Stomach smooth muscle (tissue), 2 donors: ENCODE measurements at regions not wholly inside any gene's neighbourhood (a gene's known extent, or its start where the extent isn't known, plus 50 kb on each side); places are given as distances from the start of the nearest gene placed in this dataset.

Experiments
- H3K27ac ChIP-seq: one replicate; pipeline ENCODE4 v1.7.0; 2013; ENCODE audit warnings: mild to moderate bottlenecking, low read length, inconsistent platforms
- H3K27me3 ChIP-seq, 2 donors: one replicate each; pipeline ENCODE4 v1.7.0; 2013; ENCODE audit warnings: low read length in 2 of 2; ENCODE audit not compliant: insufficient read depth in 2 of 2, control insufficient read depth in 1 of 2
- H3K36me3 ChIP-seq, 2 donors: one replicate each; pipeline ENCODE4 v1.7.0; 2013; ENCODE audit warnings: low read length in 2 of 2; ENCODE audit not compliant: control insufficient read depth in 2 of 2, insufficient read depth in 2 of 2
- H3K4me1 ChIP-seq: one replicate; pipeline ENCODE4 v1.7.0; 2013; ENCODE audit warnings: low read length; ENCODE audit not compliant: control insufficient read depth, insufficient read depth
- H3K4me3 ChIP-seq, 2 donors: one replicate each; pipeline ENCODE4 v1.7.0; 2013; ENCODE audit warnings: low read length in 2 of 2
- H3K9ac ChIP-seq, 2 donors: one replicate each; pipeline ENCODE4 v1.7.0; 2013; ENCODE audit warnings: low read length in 2 of 2, mild to moderate bottlenecking in 1 of 2
- H3K9me3 ChIP-seq, 2 donors: one replicate each; pipeline ENCODE4 v1.7.0; 2013; ENCODE audit warnings: low read length in 2 of 2; ENCODE audit not compliant: control insufficient read depth in 2 of 2
- donor health status: healthy.
- donor health status: Pancreatic carcinoma.

DNA sequence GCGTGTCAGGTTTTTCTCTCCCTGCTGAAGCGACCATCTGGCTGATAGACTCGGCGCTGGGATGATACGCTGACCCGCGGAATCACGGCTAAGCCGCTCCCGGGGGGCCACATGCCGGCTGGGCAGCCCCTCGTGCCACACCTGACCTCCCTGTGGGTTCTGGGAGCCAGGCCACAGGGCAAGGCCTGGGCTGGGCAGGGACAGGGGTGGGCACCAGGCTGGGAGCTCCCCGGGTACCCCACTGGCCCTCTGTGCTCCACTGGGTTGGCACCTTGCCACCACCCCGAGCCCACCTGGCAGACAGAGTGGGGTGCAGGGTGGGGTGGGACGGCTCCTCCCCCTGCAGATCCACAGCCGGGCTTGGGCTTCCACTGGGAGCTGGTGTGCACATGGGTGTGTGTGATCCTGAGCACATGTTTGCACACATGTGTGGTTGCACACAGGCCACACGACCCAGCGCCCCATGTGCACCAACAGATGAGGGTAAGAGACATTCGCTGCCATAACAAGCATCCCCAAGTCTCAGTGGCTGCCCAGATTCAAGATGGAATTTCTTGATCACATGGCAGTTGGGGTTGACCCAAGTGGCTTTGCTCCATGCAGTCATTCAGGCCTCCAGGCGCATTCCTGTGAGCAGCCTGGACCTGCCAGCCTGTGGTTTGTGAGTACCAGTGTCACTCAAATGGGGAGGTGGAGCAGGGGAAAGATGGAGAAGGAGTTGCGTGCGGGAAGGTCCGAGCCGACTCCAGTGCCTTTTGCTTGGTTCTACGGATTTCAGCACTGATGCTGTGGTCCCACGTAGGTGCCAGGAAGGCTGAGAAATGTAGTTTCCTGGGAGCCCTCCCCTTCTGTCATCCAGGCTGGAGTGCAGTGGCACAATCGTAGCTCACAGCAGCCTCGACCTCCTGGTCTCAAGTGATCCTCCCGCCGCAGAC lies 79.7 kb downstream of the UNCX start:
- H3K27me3 ChIP-seq, result peaks cover 0 to 4% of the 10 kb centered on the region in 2 donors
- H3K36me3 ChIP-seq, result no peaks in the 10 kb centered on the region
- H3K27ac ChIP-seq, result no peak overlapping the region
- H3K4me3 ChIP-seq, result no peak overlapping the region
- no peaks in the 10 kb centered on the region for H3K4me1 ChIP-seq
- H3K9me3 ChIP-seq, result peaks cover 0 to 5% of the 10 kb centered on the region in 2 donors
- H3K9ac ChIP-seq, result no peak overlapping the region

GRCh38 chr7:1313613-1314012 lies 80.9 kb downstream of the UNCX start:
- peaks cover 0 to 5% of the 10 kb centered on the region in 2 donors for H3K9me3 ChIP-seq
- no peak overlapping the region for H3K9ac ChIP-seq
- no peaks in the 10 kb centered on the region for H3K4me1 ChIP-seq
- H3K36me3 ChIP-seq, result no peaks in the 10 kb centered on the region
- H3K4me3 ChIP-seq, result no peak overlapping the region
- peaks cover 0 to 3% of the 10 kb centered on the region in 2 donors for H3K27me3 ChIP-seq
- H3K27ac ChIP-seq, result no peak overlapping the region

DNA sequence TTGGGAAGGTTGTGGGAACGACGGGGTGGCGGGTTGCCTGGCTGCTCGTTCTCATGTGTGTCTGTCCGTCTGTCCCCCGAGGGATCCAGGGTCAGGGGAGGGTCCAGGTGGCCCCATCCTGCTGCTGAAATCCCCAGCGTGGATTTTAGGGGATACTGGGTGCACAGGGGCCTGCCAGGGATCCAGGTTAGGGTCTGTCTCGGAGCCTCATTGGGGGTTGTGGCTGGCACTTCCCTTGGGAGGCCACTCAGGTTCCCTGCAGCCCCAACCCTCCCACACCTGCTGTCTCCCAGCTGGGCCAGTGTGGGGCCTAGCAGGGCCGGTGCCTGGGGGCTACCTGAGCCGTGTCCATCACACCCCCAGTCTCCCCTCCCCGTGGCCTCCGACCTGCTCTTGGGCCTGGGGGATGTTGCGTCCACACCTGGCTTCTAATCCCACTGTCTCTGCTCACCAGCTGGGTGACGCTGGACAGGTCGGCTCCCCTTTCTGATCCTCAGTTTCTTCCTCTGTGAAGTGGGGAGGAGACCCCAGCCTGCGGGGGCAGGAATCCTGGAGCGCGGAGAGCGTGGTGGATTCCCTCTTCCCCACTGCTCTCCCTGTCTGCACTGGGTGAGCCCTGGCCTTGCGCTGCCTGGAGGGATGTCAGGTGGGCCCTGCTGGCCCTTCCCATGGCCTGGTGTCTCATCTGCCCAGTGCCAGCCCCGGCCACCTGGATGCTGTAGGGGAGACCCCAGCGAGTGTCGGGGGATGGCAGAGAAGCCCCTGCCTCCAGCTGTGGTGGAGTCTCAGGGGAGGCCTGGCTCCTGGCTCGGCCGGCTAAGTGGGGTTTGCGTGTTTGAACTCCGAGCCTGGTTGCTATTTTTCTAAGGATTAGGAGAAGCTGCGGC lies 81.6 kb downstream of the UNCX start:
- Histone ChIP-seq H3K9me3 (peaks cover 0 to 5% of the 10 kb centered on the region in 2 donors), H3K27me3 (peaks cover 0 to 3% of the 10 kb centered on the region in 2 donors), H3K4me3 (no peak overlapping the region), H3K9ac (no peak overlapping the region), H3K4me1 (no peaks in the 10 kb centered on the region), H3K27ac (no peak overlapping the region), H3K36me3 (no peaks in the 10 kb centered on the region)

DNA sequence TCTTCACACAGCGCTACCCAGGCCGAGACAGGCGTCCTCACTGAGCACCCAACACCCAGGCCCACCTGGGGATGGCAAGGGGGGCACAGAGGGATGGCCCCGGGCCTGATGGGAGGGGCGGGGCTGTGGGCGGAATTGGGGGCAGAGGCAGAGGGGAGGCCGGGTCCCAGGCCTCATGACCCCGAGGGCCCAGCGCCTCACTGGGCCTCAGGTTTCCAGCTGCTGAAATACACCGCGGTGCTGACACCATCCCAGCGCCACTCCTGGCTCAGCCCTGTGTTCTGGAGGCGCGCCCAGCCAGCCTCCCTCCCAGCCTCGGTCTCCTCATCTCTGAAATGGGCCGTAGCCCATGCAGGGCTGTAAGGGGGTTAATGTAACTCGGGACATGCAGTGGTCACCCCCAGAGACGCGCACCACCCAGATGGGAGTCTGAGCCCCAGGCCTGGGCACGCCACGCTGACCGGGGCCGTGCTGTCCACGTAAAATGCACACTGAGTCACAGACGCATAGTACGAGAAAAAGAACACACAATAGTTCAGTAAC lies 82.3 kb downstream of the UNCX start:
- no peaks in the 10 kb centered on the region for H3K36me3 ChIP-seq
- H3K27me3 ChIP-seq, result no peaks in the 10 kb centered on the region
- no peaks in the 10 kb centered on the region for H3K4me1 ChIP-seq
- H3K9me3 ChIP-seq, result peaks cover 0 to 5% of the 10 kb centered on the region in 2 donors
- no peak overlapping the region for H3K27ac ChIP-seq
- no peak overlapping the region for H3K4me3 ChIP-seq
- H3K9ac ChIP-seq, result no peak overlapping the region

- Histone ChIP-seq H3K4me1 (no peaks in the 10 kb centered on the region), H3K9me3 (peaks cover 0 to 5% of the 10 kb centered on the region in 2 donors), H3K27me3 (peaks cover 0 to 6% of the 10 kb centered on the region in 2 donors), H3K9ac (no peak overlapping the region), H3K27ac (no peak overlapping the region), H3K4me3 (no peak overlapping the region), H3K36me3 (no peaks in the 10 kb centered on the region)
These were observed 83.4 kb downstream of the UNCX start for GRCh38 chr7:1316086-1316485.

- H3K27me3 ChIP-seq, result peaks cover 12 to 15% of the 10 kb centered on the region in 2 donors
- H3K9ac ChIP-seq, result no peak overlapping the region
- no peaks in the 10 kb centered on the region for H3K4me1 ChIP-seq
- H3K27ac ChIP-seq, result no peak overlapping the region
- H3K9me3 ChIP-seq, result peaks cover 0 to 2% of the 10 kb centered on the region in 2 donors
- no peak overlapping the region for H3K4me3 ChIP-seq
- no peaks in the 10 kb centered on the region for H3K36me3 ChIP-seq
These were observed 85.0 kb downstream of the UNCX start for GRCh38 chr7:1317646-1318045.

- Histone ChIP-seq H3K27ac (no peak overlapping the region), H3K9me3 (no peaks in the 10 kb centered on the region), H3K36me3 (no peaks in the 10 kb centered on the region), H3K4me1 (peaks cover 2% of the 10 kb centered on the region), H3K9ac (no peak overlapping the region), H3K4me3 (no peak overlapping the region), H3K27me3 (peaks cover 16 to 19% of the 10 kb centered on the region in 2 donors)
These were observed 85.4 kb downstream of the UNCX start for GRCh38 chr7:1318051-1318450.

DNA sequence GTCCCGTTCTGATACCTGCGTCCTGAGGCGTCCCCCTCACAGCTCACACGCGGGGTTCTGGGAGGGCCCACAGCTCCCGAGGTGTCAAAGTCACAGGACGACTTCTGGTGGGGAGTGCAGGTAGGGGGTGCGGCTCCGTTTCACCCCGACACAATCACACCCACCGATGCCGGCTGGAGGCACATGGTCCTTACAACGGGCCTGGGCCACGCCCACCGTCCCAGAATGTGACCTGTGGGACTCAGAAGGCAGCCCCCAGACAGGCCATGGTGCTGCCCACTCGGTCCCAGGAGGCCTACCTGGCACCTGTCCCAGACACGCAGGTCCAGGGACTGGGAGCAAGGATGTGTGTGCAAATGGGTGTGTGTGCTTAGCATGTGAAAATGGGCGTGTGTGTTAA lies 86.0 kb downstream of the UNCX start:
- Histone ChIP-seq H3K4me3 (no peak overlapping the region), H3K36me3 (no peaks in the 10 kb centered on the region), H3K27ac (no peak overlapping the region), H3K27me3 (peaks cover 19 to 23% of the 10 kb centered on the region in 2 donors), H3K4me1 (peaks cover 4% of the 10 kb centered on the region), H3K9ac (no peak overlapping the region), H3K9me3 (no peaks in the 10 kb centered on the region)

DNA sequence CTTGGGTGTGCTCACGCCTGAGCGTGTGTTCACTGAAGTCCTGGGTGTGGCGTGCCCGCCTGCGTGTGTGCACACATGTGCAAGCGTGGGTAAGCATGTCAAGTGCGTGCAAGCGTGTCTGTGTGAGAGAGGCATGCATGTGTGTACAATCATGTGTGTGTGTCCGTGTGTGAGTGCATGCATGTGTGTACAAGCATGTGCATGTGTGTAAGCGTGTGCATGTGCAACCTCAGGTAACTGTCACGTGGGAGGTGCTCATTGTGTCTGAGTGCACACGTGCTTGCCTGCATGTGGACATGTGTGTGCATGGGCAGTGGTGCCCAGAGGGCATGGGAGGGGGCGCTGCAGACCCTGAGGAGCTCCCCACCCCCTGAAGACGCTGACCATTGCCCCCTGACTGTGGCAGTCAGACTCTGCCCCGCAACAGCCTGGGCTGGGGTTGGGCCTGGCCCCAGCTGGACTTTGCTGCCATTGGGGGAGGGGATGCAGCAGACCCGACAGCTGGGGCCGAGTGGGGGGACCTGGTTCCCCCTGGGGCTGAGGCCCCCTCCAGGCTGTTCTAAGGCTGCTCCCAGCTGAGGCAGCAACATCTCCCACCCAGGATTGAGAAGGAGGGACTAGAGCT lies 88.1 kb downstream of the UNCX start:
- peaks cover 4% of the 10 kb centered on the region for H3K4me1 ChIP-seq
- H3K27me3 ChIP-seq, result peaks cover 29 to 30% of the 10 kb centered on the region in 2 donors
- no peaks in the 10 kb centered on the region for H3K36me3 ChIP-seq
- H3K27ac ChIP-seq, result no peak overlapping the region
- no peak overlapping the region for H3K4me3 ChIP-seq
- H3K9ac ChIP-seq, result no peak overlapping the region
- no peaks in the 10 kb centered on the region for H3K9me3 ChIP-seq
